ENCODE measurements at regions not wholly inside any gene's neighbourhood (a gene's known extent, or its start where the extent isn't known, plus 50 kb on each side); places are given as distances from the start of the nearest gene placed in this dataset.
"Not testable (repeated sequence)": the region's sequence is repeated elsewhere in the genome, so short reads cannot be mapped to it uniquely, and the experiment has no call there.

GRCh38 chr13:58991826-58992477, 1171.8 kb downstream of the DIAPH3 start:
- no peak for DNase-seq (ENCODE audit: low read depth in 3 of 3)

- no peak for DNase-seq (ENCODE audit: low read depth in 3 of 3)
These were observed 1171.2 kb downstream of the DIAPH3 start for GRCh38 chr13:58992478-58993042.

- DNase-seq (ENCODE audit: low read depth in 3 of 3), result no peak
These were observed 1169.7 kb downstream of the DIAPH3 start for GRCh38 chr13:58994077-58994476.

- no peak for DNase-seq (ENCODE audit: low read depth in 3 of 3)
These were observed 1169.0 kb downstream of the DIAPH3 start for GRCh38 chr13:58994777-58995176.

GRCh38 chr13:58998716-58999115, 1165.0 kb downstream of the DIAPH3 start:
- DNase-seq (ENCODE audit: low read depth in 3 of 3), result no peak

- no peak for DNase-seq (ENCODE audit: low read depth in 3 of 3)
These were observed 1163.9 kb downstream of the DIAPH3 start for GRCh38 chr13:58999851-59000250.

GRCh38 chr13:59000770-59001169, 1163.0 kb downstream of the DIAPH3 start:
- DNase-seq (ENCODE audit: low read depth in 3 of 3), result no peak

- no peak for DNase-seq (ENCODE audit: low read depth in 3 of 3)
These were observed 1151.0 kb downstream of the DIAPH3 start for GRCh38 chr13:59012731-59013130.

GRCh38 chr13:59016250-59016649, 1147.5 kb downstream of the DIAPH3 start:
- no peak for DNase-seq (ENCODE audit: low read depth in 3 of 3)

GRCh38 chr13:59024434-59024833, 1139.3 kb downstream of the DIAPH3 start:
- DNase-seq (ENCODE audit: low read depth in 3 of 3), result no peak

GRCh38 chr13:59034198-59034597, 1129.5 kb downstream of the DIAPH3 start:
- no peak for DNase-seq (ENCODE audit: low read depth in 3 of 3)

- no peak for DNase-seq (ENCODE audit: low read depth in 3 of 3)
These were observed 1124.9 kb downstream of the DIAPH3 start for GRCh38 chr13:59038824-59039223.

- DNase-seq (ENCODE audit: low read depth in 3 of 3), result no peak
These were observed 1120.7 kb downstream of the DIAPH3 start for GRCh38 chr13:59043016-59043415.

GRCh38 chr13:59047546-59047945, 1116.2 kb downstream of the DIAPH3 start:
- DNase-seq (ENCODE audit: low read depth in 3 of 3), result no peak

- DNase-seq (ENCODE audit: low read depth in 3 of 3), result no peak
These were observed 1102.1 kb downstream of the DIAPH3 start for GRCh38 chr13:59061621-59062020.

- no peak for DNase-seq (ENCODE audit: low read depth in 3 of 3)
These were observed 1099.7 kb downstream of the DIAPH3 start for GRCh38 chr13:59064042-59064441.

- not testable (repeated sequence) for DNase-seq (ENCODE audit: low read depth in 3 of 3)
These were observed 1087.3 kb downstream of the DIAPH3 start for GRCh38 chr13:59076386-59076785.

- DNase-seq (ENCODE audit: low read depth in 3 of 3), result no peak
These were observed 1077.6 kb downstream of the DIAPH3 start for GRCh38 chr13:59086147-59086546.

- no peak for DNase-seq (ENCODE audit: low read depth in 3 of 3)
These were observed 1075.0 kb downstream of the DIAPH3 start for GRCh38 chr13:59088716-59089115.

GRCh38 chr13:59094181-59094580, 1069.5 kb downstream of the DIAPH3 start:
- DNase-seq (ENCODE audit: low read depth in 3 of 3), result no peak

GRCh38 chr13:59099182-59099974, 1064.3 kb downstream of the DIAPH3 start:
- no peak for DNase-seq (ENCODE audit: low read depth in 3 of 3)

GRCh38 chr13:59103004-59103768, 1060.5 kb downstream of the DIAPH3 start:
- DNase-seq (ENCODE audit: low read depth in 3 of 3), result no peak

All from stimulated activated CD4-positive, alpha-beta T cell treated with anti-CD3 and anti-CD28 coated beads, TNF-alpha, amount 100 ng/mL, for 4 hours (primary cell).